ENCODE measurements at regions not wholly inside any gene's neighbourhood (a gene's known extent, or its start where the extent isn't known, plus 50 kb on each side); places are given as distances from the start of the nearest gene placed in this dataset.
A peak's percentile ranks its signal among the peaks of the same experiment; 100 is the strongest.

GRCh38 chr21:43364261-43364510 lies 62.7 kb downstream of the SIK1 start:
- DNase-seq: no peak

GRCh38 chr21:43363506-43364260 lies 63.2 kb downstream of the SIK1 start:
- DNase-seq: no peak

- no peak for DNase-seq
These were observed 64.0 kb downstream of the SIK1 start for GRCh38 chr21:43362915-43363314.

- DNase-seq: peak; percentile 75
These were observed 64.6 kb downstream of the SIK1 start for GRCh38 chr21:43362321-43362791.

- no peak for DNase-seq
These were observed 65.2 kb downstream of the SIK1 start for GRCh38 chr21:43361493-43362296.

- DNase-seq: peak; percentile 73
These were observed 65.8 kb downstream of the SIK1 start for GRCh38 chr21:43361127-43361492.

- no peak for DNase-seq
These were observed 66.3 kb downstream of the SIK1 start for GRCh38 chr21:43360441-43361126.

GRCh38 chr21:43358940-43359822 lies 67.8 kb downstream of the SIK1 start:
- no peak for DNase-seq

- no peak for DNase-seq
These were observed 69.1 kb downstream of the SIK1 start for GRCh38 chr21:43357715-43358430.

- no peak for DNase-seq
These were observed 71.0 kb downstream of the SIK1 start for GRCh38 chr21:43355925-43356289.

GRCh38 chr21:43355266-43355924 lies 71.5 kb downstream of the SIK1 start:
- DNase-seq: no peak

GRCh38 chr21:43354666-43355065 lies 72.3 kb downstream of the SIK1 start:
- DNase-seq: no peak

- no peak for DNase-seq
These were observed 72.9 kb downstream of the SIK1 start for GRCh38 chr21:43354026-43354420.

GRCh38 chr21:43353282-43354025 lies 73.5 kb downstream of the SIK1 start:
- no peak for DNase-seq

GRCh38 chr21:43352568-43353281 lies 74.2 kb downstream of the SIK1 start:
- no peak for DNase-seq

GRCh38 chr21:43352154-43352537 lies 74.8 kb downstream of the SIK1 start:
- no peak for DNase-seq

GRCh38 chr21:43351501-43352153 lies 75.3 kb downstream of the SIK1 start:
- no peak for DNase-seq

- no peak for DNase-seq
These were observed 77.3 kb downstream of the SIK1 start for GRCh38 chr21:43349644-43350043.

GRCh38 chr21:43348801-43349261 lies 78.1 kb downstream of the SIK1 start:
- DNase-seq: no peak
